ENCODE measurements at regions not wholly inside any gene's neighbourhood (a gene's known extent, or its start where the extent isn't known, plus 50 kb on each side); places are given as distances from the start of the nearest gene placed in this dataset.

DNA sequence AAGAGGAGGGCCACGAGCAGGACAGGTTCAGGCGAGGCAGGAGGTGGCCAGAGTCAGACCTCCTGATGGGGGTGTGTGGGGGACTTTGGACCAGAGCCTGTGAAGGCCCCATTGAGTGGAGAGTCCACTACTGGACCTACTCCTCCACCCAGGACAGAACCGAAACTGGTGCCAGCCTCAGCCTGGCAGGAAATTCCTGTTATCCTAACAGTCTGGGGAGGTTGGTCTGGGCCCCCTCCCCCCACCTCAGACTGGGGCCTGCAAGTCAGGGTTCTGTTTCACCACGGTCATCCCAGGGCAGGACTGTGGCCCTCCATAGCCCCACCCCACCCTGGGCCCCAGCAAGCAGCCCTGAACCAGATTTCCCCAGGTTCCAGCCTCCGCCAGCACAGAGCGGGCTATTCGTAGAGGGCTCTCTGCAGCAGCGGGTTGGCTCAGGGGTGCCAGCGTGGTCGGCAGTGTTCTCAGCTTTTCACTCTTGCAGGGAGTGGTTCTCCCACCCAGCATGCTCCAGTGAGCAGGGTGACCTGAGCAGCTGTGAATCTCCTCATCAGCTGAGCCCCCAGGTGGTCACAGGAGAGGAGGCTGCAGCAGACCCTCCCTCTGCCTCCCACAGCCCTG is 217.3 kb downstream of the TBC1D2B start:
- no peak for DNase-seq

DNA sequence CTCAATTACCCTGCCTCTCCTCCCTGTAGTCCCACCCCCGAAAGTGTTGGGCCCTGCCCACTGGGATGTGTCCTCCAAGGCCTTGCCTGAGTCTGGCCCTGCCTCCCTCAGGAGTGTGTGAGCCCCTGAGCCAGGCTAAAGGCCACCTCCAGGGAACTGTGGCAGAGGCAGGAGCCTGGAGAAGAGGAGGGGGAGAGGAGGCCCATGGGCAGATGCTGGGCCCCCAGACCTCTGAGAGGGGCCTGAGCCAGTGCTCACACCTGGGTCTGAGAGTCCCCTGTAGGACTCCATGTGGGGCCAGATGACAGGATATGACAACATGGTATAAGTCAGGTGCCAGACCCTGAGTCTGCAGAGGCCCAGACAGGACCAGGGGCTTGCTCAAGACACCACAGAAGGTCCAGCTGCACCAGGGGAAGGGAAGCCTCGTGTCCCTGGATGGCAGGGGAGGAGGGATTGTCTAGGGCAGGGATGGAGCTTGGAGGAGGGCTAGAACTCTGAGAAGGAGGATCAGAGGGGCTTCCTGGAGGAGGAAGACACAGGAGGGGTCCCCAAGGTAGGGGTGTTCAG is 217.9 kb downstream of the TBC1D2B start:
- DNase-seq, result no peak

DNA sequence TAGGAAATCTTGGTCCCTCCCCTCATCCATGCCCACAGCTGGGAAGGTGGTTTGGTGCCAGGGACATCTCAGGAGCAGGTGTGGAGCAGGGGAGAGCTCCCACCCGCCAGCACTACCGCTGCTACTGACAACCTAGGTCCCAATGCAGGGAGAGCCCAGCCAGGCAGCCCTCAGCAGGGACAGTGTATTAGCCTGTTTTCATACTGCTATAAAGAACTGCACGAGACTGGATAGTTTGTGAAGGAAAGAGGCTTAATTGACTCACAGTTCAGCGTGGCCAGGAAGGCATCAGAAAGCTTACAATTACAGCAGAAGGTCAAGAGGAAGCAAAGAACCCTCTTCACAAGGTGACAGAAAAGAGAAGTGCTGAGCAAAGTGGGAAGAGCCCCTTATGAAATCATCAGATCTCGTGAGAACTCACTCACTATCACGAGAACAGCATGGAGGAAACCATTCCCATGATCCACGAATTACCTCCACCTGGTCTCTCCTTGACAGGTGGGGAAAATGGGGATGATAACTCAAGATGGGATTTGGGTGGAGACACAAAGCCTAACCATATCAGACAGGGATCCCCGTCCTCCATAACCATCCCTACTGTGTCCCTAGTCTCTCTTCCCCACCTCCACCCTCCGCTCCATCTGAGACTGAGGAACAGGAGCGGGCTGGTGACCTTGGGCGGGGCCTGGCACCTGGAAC is 218.6 kb downstream of the TBC1D2B start:
- DNase-seq, result no peak

GRCh38 chr15:77857419-77857818 is 220.1 kb downstream of the TBC1D2B start:
- no peak for DNase-seq

GRCh38 chr15:77856705-77857346 is 220.7 kb downstream of the TBC1D2B start:
- DNase-seq, result peak in 1 of 2 experiments; percentile 50

DNA sequence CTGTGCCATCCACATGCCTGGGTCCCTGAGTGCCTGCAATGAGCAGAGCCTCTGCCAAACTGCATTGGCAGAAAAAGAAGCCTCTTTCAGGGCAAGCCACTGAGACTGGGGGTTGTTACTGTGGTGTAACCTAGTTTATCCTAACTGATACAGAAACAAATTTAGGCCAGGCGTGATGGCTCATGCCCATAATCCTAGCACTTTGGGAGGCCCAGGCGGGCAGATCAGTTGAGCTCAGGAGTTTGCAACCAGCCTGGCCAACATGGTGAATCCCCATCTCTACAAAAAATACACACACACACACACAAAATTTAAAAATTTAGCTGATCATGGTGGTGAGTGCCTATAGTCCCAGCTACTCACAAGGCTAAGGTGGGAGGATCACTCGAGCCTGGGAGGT is 221.6 kb downstream of the TBC1D2B start:
- DNase-seq, result no peak

- DNase-seq, result no peak
These were observed 222.3 kb upstream of the LINGO1 start for GRCh38 chr15:77854980-77855379.

DNA sequence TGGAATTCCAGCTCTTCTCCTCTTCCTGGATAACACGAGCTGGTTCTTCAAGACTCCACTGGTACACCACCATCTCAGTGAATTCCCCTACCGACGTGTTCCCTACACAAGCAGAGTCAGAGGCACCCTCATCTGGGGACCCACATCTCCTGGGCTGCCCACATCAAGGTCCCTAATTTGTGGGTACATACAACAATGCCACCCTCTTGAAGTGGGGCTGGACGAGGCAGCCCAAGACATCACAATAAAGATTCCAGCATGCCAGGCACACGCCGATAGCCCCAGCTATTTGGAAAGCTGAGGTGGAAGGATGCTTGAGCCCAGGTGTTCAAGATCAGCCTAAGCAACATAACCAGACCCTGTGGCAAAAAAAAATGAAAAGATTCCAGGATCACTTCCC is 221.2 kb upstream of the LINGO1 start:
- DNase-seq, result no peak

- no peak for DNase-seq
These were observed 220.3 kb upstream of the LINGO1 start for GRCh38 chr15:77853008-77853328.

- no peak for DNase-seq
These were observed 219.7 kb upstream of the LINGO1 start for GRCh38 chr15:77852241-77853007.

GRCh38 chr15:77851691-77852090 is 219.0 kb upstream of the LINGO1 start:
- peak in 1 of 2 experiments; percentile 10 for DNase-seq

- no peak for DNase-seq
These were observed 218.4 kb upstream of the LINGO1 start for GRCh38 chr15:77851086-77851485.

- DNase-seq, result no peak
These were observed 214.3 kb upstream of the LINGO1 start for GRCh38 chr15:77846986-77847385.

DNA sequence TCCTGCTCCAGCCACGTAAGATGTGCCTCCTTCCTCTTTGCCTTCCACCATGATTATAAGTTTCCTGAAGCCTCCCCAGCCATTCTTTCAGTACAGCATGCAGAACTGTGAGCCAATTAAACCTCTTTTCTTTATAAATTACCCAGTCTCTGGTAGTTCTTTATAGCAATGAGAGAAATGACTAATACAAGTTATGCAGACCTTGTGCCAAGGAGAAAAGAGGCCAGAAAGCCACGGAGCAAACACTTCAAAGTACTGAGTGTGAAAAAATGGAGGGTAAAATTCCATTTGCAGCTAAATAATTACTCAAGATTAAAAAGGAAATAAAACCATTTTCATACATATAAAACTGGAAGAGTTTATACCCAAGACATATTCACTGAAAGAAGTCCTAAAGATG is 213.6 kb upstream of the LINGO1 start:
- DNase-seq, result no peak

DNA sequence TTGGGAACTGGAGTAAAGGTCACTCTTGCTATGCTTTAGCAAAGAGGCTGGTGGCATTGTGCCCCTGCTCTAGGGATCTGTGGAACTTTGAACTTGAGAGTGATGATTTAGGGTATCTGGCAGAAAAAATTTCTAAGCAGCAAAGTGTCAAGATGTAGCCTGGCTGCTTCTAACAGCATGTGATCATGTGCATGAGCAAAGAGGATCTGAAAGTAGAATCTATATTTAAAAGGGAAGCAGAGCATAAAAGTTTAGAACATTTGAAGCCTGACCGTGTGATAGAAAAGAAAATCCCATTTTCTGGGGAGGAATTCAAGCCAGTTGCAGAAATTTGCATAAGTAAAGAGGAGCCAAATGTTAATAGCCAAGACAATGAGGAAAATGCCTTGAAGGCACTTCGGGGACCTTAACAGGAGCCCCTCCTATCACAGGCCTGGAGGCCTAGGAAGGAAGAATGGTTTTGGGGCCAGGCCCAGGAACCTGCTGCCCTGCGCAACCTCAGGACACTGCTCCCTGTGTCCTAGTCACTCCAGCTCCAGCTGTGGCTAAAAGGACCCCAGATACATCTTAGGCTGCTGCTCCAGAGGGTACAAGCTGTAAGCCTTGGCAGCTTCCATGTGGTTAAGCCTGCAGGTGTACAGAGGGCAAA is 212.2 kb upstream of the LINGO1 start:
- DNase-seq, result no peak

DNA sequence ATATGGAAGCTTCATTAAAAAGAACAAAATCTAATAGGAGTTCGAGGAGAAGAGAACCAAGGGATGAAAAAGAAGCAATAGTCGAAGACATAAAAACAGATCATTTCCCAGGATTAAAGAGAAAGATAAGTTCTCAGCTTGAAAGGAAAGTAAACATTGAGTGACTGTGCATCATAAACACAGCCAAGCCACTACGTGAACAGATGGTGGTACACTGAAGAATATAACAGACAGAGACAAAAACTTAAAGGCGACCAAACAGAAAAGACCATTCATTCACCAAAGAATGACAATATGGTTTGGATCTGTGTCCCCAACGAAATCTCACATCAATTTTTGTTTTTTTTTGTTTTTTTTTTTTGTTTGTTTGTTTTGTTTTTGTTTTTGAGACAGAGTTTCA is 210.8 kb upstream of the LINGO1 start:
- DNase-seq, result no peak

- DNase-seq, result no peak
These were observed 208.5 kb upstream of the LINGO1 start for GRCh38 chr15:77840991-77841775.

DNA sequence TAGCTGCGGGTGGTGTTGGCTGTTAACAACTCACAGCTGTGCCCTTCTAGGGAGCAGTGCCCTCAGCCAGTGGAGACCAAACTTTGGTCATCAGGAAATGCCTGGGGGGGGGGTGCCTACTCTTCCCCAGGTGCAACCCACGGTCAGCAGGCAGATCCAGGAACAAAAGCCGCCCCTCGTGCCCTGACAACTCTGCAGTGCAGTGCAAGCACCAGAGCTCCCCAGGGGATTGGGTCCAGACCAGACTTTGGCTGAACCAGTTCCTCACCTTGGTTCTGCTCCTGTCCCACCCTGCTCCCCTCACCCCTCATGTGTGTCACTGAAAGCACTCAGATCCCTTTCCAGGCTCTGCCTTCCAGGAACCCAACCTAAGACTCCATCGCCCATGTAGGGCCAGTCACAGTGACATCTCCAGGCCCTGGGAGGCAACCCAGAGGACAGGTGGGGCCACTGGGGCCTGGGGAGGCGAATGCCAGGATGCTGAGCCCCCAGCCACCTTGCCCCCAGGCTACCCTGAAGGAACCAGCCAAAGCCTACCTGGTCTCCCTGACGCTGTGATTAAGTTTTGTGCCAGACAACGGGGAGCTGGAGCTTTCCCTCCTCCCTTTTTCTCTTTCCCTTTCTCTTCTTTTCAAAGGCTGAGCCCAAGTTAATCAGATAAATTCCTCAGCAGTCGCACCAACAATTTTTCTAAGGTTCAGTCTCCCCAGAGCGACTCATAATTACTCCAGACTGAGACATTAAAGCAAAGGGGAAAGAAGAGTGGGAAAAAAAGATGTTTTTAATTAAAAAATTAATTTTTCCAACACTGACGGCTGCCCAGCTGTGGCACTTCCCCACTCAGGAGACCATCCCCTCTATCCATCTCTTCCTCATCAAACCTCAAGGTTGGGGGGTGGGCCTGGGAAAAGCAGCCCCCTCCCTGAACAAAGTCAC is 207.5 kb upstream of the LINGO1 start:
- no peak for DNase-seq

DNA sequence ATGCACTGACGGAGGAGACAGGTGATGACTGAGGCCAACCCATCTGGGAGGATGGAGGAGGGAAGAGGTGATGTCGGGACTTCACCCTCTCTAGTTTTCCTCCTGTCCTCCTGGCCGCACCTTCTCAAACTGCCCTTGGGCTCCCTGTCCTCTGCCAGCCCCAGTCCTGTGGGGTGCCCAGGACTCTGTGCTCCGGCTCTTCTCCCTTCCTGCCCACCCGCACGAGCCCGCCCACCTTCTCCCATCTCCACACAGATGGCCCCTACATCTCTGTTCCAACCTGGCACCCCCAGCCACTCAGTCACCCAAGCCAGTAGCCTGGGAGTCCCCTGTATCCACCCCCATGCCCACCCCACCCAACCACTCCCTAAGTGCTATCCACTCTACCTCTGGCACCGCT is 206.7 kb upstream of the LINGO1 start:
- DNase-seq, result no peak

DNA sequence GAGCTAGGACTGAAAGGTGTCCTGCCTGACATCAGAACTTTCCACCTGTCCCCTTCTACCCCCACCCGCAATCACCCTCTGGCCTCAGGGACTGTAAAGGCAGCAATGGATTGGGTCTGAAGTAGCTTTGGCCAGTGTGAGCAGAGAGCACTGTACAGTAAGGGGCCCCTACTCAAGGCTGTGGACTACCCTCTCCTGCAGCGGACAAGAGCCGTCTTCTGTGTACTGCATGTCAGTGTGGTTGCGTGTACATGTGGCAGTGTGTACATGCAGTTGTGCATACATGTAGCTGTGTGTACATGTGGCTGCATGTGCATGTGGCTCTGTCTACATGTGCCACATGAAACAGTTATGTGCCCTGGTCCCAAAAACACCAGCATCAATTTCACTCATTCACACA is 205.9 kb upstream of the LINGO1 start:
- DNase-seq, result no peak

- no peak for DNase-seq
These were observed 205.3 kb upstream of the LINGO1 start for GRCh38 chr15:77838061-77838460.

All from NCI-H524 (cell line).